ENCODE measurements at regions not wholly inside any gene's neighbourhood (a gene's known extent, or its start where the extent isn't known, plus 50 kb on each side); places are given as distances from the start of the nearest gene placed in this dataset.

GRCh38 chr14:44379292-44379977, 127.6 kb downstream of the FSCB start:
- in situ Hi-C loops (cut with HindIII; ENCODE audit: extremely low pct_ligation_motif_present, low pct_unique_long_range_greater_than_20kb), result no loop called here
- Histone ChIP-seq H3K27me3 (ENCODE audit: control insufficient read depth in 1 of 2, insufficient read depth in 2 of 2, low read length in 2 of 2) (no peaks in the 10 kb centered on the region; a peak in 1 of 5 replicates), H3K79me2 (ENCODE audit: insufficient read depth, low read length) (no peaks in the 10 kb centered on the region), H3K36me3 (replicated peaks in 1 of 2; ENCODE audit: control insufficient read depth in 1 of 2, insufficient read depth in 2 of 2, low read length in 2 of 2) (no peaks in the 10 kb centered on the region), H3K9me3 (ENCODE audit: low read length) (peaks cover 54% of the 10 kb centered on the region), H3K9ac (ENCODE audit: insufficient read depth, low read depth, low read length) (no peak overlapping the region), H4K20me1 (ENCODE audit: insufficient read depth, low read length) (no peaks in the 10 kb centered on the region), H2AFZ (ENCODE audit: low read length) (no peak overlapping the region), H3K27ac (ENCODE audit: extremely low read length, insufficient read depth, low read length) (no peak overlapping the region), H3K4me3 (replicated peaks in 1 of 3; ENCODE audit: insufficient read depth in 1 of 3, low read depth in 2 of 3, low read length in 3 of 3) (no peak overlapping the region), H3K4me2 (ENCODE audit: low read depth, low read length) (no peak overlapping the region), H3K4me1 (ENCODE audit: insufficient read depth, low read length) (no peaks in the 10 kb centered on the region)
- BruUV-seq (replicated peaks), result no TSS peak
- intact Hi-C loops (cut with micrococcal nuclease; ENCODE audit: unreplicated experiment), result no loop called here
- ATAC-seq (no peak), DNase-seq (ENCODE audit: low spot score) (no peak), FAIRE-seq (no peak)
- POLR2A ChIA-PET, result no interaction called here
- CTCF ChIA-PET (ENCODE audit: low intra/inter-chr PET ratio, low total read pairs), result no interaction called here
- 19% methylated on average over 5 of the region's 5 CpGs for WGBS (ENCODE audit: low lambda C conversion rate)
- TF ChIP-seq U2AF1 (optimal IDR thresholded peaks at IDR 0.05; ENCODE audit: low read depth, low read length) (no peak), ZHX1 (CRISPR knock-in tag; IDR thresholded peaks at IDR 0.05; ENCODE audit: low read depth) (no peak), ZNF205 (CRISPR knock-in tag; IDR thresholded peaks at IDR 0.05) (no peak), MLLT10 (CRISPR knock-in tag; IDR thresholded peaks at IDR 0.05) (no peak), THRA (CRISPR knock-in tag; IDR thresholded peaks at IDR 0.05; ENCODE audit: borderline replicate concordance) (no peak), ZBTB40 (IDR thresholded peaks at IDR 0.05) (no peak), ZBTB40 (CRISPR knock-in tag; IDR thresholded peaks at IDR 0.05) (no peak)
